Activated CD4-positive, alpha-beta T cell treated with anti-CD3 and anti-CD28 coated beads, Interleukin-2, amount 50 U/mL, for 16 hours (primary cell): ENCODE measurements at regions not wholly inside any gene's neighbourhood (a gene's known extent, or its start where the extent isn't known, plus 50 kb on each side); places are given as distances from the start of the nearest gene placed in this dataset.
"Not testable (repeated sequence)": the region's sequence is repeated elsewhere in the genome, so short reads cannot be mapped to it uniquely, and the experiment has no call there.

ENCODE experiments used
- DNase-seq: peaks from one replicate; pipeline ENCODE4 v3.0.0-alpha.2; 2020

DNA sequence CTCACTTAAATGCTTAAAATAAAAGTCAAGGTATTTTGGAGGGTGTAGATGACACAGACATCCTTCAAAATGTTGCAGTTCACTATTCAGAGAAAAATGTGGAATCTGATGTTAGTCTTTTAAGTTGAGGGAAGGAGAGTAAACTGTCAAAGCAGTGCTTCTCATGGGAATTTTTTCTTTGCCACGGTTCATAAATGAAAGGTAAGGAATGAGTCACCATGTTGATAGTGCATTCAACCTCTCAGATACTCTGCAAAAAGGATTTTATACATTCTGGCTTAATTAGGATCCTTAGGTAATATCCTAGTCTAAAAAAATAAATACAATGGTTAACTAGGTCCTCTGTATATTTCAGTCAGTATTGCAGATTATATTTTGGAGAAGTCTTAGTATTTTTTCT lies 804.3 kb downstream of the TTLL7 start:
- DNase-seq, result not testable (repeated sequence)

DNA sequence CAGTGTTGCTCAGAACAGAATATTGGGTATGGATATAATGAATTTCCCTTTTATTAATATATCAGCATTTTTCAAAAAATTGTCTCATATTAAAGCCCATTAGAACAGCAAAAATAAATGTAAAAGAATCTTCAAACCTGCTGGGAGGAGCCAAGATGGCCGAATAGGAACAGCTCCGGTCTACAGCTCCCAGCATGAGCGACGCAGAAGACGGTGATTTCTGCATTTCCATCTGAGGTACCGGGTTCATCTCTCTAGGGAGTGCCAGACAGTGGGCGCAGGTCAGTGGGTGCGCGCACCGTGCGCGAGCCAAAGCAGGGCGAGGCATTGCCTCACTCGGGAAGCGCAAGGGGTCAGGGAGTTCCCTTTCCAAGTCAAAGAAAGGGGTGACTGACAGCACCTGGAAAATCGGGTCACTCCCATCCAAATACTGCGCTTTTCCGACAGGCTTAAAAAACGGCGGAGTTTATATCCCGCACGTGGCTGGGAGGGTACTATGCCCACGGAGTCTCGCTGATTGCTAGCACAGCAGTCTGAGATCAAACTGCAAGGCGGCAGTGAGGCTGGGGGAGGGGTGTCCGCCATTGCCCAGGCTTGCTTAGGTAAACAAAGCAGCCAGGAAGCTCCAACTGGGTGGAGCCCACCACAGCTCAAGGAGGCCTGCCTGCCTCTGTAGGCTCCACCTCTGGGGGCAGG lies 816.8 kb downstream of the TTLL7 start:
- DNase-seq, result not testable (repeated sequence)

DNA sequence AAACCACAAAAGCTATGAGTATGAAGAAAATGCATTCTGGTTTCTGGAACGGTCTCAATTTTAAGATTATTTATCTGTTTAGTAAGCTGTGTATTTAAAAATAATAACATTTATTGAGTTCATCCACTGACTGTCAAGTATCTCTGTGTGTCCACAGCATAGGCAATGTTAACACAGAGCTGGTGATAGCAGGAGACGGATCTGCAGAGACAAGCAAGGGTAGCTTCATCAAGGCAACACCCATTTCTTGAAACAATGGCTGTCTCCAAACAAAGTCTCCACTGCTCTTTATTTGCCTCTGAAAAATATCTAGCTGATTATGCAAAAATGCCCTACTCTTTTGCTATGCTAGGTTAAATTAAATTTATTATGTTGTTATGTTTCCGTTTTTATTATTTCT lies 818.3 kb downstream of the TTLL7 start:
- DNase-seq, result not testable (repeated sequence)

DNA sequence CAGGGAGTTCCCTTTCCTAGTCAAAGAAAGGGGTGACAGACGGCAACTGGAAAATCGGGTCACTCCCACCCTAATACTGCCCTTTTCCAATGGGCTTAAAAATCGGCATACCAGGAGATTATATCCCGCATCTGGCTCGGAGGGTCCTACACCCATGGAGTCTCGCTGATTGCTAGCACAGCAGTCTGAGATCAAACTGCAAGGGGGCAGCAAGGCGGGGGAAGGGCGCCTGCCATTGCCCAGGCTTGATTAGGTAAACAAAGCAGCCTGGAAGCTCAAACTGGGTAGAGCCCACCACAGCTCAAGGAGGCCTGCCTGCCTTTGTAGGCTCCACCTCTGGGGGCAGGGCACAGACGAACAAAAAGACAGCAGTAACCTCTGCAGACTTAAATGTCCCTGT lies 831.3 kb downstream of the TTLL7 start:
- not testable (repeated sequence) for DNase-seq

DNA sequence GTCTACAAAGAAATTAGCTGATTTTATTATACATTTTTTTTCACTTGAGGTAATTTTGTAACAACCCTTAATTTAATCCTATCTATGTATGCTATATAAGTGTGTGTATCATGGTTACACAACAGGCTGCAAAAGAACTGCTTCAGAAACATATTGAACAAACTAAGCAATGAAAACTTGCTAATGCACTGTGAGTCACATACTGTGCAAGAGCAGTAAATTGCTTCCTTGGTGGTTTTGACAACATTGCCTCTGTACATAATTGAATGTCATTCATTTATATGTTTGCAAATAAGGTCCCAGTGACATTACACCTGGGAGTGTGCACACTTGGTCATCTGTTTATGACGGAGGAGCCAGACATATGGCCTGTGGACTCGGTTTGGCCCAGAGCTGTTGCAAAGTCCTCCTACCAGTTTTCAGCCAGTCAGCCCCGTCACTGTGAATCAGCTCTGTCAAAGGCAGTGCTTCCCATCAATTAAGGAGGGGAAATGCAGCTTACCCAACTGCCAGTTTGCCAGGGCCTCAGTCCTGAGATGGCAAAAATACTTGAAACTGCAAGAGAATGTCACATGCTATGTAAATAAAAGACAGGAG lies 835.0 kb downstream of the TTLL7 start:
- not testable (repeated sequence) for DNase-seq

DNA sequence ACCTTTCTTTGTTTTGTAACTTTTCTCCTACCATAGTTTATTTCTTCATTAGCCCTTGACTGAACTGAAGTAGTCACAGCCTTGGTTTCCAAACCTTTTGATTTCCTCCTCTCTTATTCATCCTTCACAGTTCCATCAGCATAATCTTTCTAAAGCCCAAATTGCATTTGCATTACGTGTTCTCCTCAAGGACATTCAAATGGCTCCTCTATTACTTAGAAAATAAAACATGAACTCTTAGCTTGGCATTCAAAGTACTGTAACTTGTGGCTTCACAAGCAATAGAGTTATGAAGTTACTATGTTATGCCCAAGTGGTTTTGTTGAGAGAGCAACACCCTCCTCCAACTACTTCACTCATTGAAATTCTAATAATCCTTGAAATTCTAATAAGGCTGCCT lies 840.0 kb downstream of the TTLL7 start:
- DNase-seq, result not testable (repeated sequence)

DNA sequence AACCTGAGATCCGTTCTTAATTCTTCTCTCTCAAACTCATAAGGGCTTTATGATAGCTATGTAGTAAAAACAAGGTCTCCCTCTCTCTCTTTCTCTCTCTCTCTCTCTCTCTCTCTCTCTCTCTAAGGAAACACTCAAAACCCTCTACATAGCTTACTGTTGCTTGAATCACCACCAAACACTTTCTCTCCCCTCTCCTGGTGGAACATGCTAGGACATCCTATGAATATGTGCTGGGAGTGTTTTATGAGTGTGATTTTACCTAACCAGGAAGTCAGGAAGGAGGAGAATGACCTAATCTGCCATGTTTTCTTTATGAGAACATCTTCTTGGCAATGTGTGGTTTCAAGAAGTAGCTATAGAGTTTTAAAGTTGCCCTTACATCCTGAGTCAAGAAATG lies 844.6 kb downstream of the TTLL7 start:
- not testable (repeated sequence) for DNase-seq

DNA sequence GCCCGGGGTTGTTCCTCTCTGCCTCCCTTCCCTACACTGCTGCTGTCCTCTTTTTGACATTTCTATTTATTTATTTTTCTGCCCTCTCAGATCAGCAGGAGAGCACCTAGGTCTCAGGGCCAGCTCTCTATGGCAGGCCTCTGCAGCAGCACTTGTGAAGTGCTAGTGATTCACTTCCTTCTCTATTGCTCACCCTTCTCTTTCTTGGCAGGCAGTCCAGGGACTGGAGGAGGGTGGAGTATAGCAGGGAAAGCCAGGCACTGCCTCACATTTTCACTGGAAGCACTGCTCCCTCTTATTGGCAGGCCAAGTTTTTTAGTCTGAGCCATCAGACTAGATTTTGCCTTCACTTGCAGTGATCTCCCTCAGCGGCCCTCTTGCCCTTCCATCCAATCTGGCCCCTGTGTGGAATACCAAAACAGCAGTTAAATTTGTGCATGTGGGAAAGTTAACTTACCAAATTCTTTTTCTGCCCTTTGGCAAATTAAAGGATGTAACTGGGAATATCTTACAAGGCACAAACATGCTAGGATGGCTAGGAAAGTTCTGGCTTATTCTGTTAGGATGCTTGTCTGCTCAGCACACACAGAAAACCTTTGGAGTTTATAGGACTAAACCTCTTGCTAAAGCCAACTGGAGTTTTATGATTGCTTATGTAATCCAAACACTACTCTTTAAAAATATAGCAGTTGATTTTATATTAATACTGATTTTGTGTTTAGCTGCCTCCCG lies 847.6 kb downstream of the TTLL7 start:
- not testable (repeated sequence) for DNase-seq

DNA sequence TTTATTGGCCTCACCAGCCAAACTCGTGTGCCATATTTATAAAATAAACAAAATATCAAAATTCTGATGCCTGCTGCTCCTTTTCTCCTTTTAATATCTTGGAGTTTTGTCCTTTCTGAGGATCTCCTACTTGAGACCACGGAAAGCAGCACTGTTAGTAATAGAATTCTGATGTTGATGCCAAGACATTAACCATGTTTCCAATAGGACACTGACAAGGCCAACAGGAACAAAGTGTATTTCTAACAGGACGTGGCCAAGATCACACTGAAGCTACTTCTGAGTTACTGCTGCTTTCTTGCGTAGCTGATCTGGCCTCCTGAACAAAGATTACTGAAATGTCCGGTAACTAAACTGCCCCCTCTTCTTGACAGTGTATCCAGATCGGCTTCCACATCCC lies 848.5 kb downstream of the TTLL7 start:
- DNase-seq, result not testable (repeated sequence)

DNA sequence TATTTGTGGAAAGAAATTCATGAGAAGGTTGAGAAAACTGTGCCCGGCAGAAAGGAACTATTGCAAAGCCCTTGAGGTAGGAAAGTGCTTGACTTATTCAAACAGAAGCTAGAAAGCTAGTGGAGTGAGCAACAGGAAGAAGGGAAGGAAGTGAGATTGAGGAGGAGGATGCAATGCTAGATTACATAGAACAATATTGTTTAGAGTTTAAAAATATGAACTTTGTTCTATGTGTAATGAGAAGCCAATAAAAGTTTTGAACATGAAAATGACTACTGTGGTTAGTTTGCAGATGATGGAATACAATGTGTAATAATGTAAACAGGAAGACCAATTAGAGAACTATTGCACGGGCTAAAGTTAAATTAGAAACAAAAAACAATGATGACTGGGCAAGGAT lies 853.1 kb downstream of the TTLL7 start:
- not testable (repeated sequence) for DNase-seq

DNA sequence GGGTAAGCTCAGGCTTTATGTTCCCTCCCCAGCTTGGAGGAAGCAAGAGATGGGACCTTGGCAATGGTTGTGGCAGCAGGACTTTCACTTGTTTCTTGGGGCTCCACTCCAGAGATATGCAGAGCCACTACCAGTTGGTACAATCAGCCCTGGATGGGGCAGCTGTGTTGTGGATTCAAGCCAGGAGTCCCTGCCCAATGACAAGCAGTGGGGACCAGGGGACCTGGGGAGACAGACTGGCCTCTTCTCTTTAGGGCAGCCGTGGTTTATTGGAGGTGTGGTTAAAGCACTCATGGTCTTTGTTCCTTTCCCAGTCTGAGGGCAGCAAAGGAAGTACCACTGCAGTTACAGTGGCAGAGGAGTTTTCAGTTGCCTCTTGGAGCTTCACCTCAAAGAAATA lies 856.1 kb downstream of the TTLL7 start:
- DNase-seq, result not testable (repeated sequence)

DNA sequence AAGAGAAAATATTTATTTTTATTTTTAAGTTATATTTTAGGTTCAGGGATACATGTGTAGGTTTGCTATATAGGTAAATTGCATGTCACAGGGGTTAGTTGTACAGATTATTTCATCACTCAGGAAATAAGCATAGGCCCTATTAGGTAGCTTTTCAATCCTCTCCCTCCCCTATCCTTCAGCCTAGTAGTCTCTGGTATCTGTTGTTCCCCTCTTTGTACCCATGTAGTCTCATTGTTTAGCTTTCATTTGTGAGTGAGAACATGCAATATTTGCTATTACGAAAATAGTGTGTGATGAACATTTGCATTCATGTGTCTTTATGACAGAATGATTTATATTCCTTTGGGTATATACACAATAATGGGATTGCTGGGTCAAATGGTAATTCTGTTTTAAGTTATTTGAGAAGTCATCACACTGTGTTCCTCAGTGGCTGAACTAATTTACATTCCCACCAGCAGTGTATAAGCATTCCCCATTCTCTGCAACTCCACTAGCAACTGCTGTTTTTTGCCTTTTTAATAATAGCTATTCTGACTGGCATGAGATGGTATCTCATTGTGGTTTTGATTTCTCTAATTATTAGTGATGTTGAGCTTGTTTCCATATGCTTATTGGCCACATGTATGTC lies 863.3 kb downstream of the TTLL7 start:
- not testable (repeated sequence) for DNase-seq

DNA sequence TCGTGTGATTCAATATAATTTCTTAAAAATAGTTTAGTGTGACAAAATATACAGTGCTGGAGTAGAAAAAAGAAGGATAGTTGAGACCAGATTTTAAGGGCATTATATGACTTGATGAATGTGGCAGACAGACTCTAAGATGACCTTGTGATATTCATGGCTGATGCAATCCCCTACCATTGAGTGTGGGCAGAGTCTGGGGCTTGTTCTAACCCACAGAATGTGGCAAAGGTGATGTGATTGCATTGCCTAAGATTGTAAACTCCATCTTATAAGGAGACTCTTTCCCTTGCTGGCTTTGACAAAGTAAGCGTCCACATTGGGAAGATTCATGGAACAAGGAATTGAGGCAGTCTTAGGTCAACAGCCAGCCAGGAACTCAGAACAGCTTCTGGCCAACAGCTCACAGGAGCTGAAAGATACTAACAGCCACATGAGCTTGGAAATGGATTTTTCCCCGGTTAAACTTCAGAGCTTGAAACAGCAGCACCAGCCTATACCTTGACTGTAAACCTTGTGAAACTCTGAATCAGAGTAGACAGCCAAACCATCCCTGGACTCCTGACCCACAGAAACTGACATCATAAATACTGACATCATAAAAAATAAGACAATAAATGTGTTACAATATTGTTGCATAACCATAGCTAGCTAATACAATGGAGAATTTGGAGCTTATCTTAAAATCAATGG lies 864.5 kb downstream of the TTLL7 start:
- not testable (repeated sequence) for DNase-seq

DNA sequence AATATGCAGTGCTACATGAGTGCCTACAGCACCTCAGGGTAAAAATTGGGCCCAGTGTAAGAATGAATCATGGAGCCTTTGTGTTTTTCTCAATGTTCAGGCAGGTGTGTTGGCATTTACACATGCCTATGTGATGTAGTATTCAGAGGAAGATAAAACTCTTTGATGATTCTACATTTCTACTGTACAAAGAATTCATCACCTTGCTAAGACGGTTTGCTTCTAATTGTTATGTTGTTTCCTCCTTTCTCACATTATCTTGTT lies 867.3 kb downstream of the TTLL7 start:
- no peak for DNase-seq

DNA sequence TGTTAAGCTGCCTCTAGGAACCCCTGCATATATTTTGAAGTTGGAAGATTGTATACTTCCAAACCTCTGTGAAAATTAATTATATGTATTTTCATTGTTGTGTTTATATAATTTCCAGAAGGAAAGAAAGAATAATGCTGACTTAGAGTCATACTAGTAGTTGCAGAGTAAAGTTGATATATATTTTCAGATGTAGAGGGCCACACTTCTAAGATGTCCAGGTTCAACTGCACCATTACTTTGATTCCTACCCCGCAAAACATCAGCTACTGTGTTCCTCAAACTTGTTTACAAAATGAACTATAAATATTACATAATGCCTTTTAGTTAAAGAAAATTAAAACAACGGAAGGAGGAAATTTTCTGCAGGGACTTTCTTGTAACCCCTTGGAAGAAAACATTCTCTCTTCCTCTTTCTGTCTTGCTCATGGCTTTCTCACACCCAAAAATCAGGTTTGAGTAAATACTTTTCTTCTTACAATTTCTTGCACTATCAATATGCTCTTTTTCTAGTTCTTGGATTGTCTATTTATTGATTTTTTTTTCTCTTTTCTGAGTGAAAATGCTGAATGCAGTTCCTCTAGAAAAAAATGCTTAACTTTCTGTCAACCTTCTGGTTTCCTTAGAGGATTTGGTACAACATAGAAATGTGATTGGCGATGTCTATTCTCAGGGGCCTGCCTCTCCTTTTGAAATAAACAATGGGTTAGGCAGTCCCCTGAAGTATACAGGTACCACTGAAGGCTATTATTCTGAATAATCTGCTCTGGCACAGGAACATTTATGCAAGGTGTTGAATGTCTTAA lies 867.8 kb downstream of the TTLL7 start:
- DNase-seq, result no peak

DNA sequence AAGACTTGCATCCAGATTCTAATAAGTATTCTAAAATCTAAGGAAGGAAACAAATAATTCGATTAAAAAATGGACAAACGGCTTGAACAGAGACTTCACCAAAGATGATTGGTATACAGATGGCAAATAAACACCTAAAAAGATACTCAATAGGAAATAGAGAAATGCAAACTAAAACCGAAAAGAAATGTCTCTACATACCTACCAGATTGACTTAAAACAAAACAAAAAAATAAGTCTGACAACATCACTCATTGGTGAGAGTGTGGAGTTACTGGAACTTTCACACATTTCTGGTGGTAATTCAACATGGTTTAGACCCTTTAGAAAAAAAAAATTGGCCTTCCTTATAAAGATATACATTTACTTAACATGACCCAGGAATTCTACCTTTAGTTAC lies 869.8 kb downstream of the TTLL7 start:
- DNase-seq, result no peak

DNA sequence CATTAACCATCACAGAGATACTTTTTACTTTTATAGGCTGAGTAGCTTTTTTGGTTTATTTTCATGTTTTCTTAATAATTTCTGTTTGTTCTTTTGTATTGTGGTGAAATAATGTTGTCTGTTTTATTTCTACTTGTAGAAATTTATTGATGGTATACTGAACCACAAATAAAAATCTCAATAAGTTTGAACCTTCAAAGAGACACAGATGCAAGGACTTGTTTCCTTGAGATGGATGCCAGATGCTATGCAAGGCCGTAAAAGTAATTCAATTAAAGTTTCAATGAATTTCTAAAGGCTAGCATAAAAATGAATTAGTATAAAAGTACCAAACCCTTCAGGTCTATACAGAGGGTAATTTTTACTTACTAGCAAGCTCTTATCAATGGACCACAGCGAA lies 873.5 kb downstream of the TTLL7 start:
- DNase-seq, result no peak

DNA sequence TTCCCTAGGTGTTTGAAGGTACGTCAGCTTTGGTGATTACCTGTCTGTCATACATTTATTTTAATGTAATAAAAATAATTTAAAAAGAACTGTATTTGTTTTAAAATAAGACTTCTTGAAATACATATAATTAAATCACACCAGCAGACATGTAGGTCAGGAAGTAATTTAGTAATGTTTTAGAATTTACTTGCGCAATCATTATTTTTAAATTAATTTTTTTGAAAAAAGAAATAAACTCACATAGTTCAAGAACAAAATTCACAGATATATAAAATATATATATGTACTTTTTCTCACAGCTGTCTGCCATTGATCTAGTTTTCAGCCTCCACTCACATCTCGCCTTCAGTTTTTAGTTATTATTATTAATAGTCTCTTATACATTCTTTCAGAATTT lies 875.9 kb downstream of the TTLL7 start:
- DNase-seq, result no peak

DNA sequence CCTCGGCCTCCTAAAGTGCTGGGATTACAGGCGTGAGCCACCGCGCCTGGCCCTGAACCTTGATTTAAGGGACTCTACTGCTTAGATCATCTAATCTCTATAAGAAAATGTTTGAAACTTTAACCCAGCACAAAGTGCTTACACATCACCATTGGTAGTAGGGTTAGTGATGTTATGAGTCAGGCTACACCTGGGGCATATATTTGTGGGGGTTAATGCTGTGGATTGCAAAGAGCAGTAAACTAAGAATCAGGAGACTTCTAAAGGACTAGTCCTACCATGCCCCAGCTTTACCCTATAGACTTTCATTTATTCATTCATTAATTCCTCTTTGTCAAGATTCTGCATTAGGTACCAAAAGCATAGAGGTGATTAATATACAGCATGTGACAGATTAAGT lies 880.5 kb downstream of the TTLL7 start:
- DNase-seq, result no peak

DNA sequence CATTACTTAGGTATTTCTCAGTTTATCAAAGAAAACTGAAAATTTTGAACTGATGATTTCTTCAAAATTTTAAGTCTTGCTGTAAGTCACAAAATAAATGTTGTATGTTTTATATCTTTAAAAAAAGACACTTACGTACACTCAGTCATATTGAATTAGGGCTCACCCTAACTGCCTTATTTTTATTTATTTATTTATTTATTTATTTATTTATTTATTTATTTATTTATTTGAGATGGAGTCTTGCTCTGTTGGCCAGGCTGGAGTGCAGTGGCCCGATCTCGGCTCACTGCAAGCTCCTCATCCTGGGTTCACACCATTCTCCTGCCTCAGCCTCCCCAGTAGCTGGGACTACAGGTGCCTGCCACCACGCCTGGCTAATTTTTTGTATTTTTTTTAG lies 881.9 kb downstream of the TTLL7 start:
- DNase-seq, result not testable (repeated sequence)

DNA sequence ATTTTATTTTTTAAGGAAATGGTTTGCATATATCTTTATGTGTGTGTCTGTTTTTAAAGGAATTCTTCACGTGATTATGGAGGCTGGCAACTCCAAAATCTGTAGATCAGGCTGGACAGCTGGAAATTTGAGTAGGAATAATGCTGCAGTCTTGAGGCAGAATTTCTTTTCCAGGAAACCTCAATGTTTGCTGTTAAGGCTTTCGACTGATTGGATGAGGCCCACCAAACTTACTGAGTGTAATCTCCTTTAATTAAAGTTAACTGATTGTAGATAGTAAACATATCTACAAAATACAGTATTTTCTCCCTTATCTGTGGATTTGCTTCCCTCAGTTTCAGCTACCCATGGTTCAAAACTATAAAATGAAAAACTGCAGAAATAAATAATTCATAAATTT lies 883.1 kb downstream of the TTLL7 start:
- no peak for DNase-seq

DNA sequence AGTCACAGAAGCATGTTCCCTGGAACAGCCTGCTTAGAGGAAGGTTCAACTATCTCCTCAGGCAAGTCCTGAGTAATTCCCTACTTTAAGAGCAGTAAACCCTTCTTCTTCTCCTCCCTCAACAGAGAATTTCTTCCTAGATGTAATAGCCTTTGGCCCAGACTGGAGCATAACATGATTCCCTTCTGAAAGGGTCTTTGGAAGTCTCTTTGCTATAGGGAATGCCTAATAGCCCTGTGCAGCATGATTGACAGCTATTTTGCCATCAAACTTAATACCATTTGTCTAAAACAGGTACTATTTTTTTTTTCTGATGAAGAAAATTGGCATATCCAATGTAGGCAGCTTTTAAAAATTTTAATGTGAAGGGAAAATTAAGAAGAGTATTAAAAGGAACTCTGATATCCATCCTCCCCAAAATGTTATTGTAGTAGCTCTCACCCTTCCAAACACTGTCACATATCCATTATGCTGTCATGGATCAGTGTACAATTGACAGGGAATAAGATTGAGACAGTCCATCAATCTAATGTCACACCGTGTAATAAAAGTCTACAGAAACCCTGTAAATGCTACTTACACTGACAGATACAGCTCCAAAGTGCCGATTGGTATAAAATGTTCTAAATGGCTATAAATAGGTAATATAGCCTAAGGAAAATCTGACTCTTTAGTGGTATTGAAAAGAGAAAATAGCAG lies 884.6 kb downstream of the TTLL7 start:
- DNase-seq, result no peak
